ENCODE measurements at regions not wholly inside any gene's neighbourhood (a gene's known extent, or its start where the extent isn't known, plus 50 kb on each side); places are given as distances from the start of the nearest gene placed in this dataset.

- Histone ChIP-seq H3K4me1 (peaks cover 22% of the 10 kb centered on the region), H3K4me3 (no peak overlapping the region), H3K27ac (replicated peaks) (no peak overlapping the region), H3K9me3 (replicated peaks) (no peaks in the 10 kb centered on the region), H3K36me3 (no peaks in the 10 kb centered on the region), H3K27me3 (ENCODE audit: low read depth) (no peaks in the 10 kb centered on the region)
- intact Hi-C loops (cut with micrococcal nuclease): no loop called here
- DNase-seq: no peak
- no peak for TF ChIP-seq CTCF (IDR thresholded peaks at IDR 0.05; ENCODE audit: borderline replicate concordance)
These were observed 207.1 kb upstream of the CLINT1 start for GRCh38 chr5:158066076-158066475.

- intact Hi-C loops (cut with micrococcal nuclease): no loop called here
- no peak for TF ChIP-seq CTCF (IDR thresholded peaks at IDR 0.05; ENCODE audit: borderline replicate concordance)
- no peak overlapping the region for H3K27ac ChIP-seq (replicated peaks)
- H3K4me3 ChIP-seq: no peak overlapping the region
- H3K9me3 ChIP-seq (replicated peaks): no peaks in the 10 kb centered on the region
- no peaks in the 10 kb centered on the region for H3K36me3 ChIP-seq
- H3K4me1 ChIP-seq: peaks cover 11% of the 10 kb centered on the region
- no peak for DNase-seq
- H3K27me3 ChIP-seq (ENCODE audit: low read depth): no peaks in the 10 kb centered on the region
These were observed 205.6 kb upstream of the CLINT1 start for GRCh38 chr5:158064334-158065123.

- Histone ChIP-seq H3K9me3 (replicated peaks) (no peaks in the 10 kb centered on the region), H3K27ac (replicated peaks) (no peak overlapping the region), H3K27me3 (ENCODE audit: low read depth) (no peaks in the 10 kb centered on the region), H3K4me1 (no peaks in the 10 kb centered on the region), H3K36me3 (no peaks in the 10 kb centered on the region), H3K4me3 (no peak overlapping the region)
- TF ChIP-seq CTCF (IDR thresholded peaks at IDR 0.05; ENCODE audit: borderline replicate concordance): no peak
- intact Hi-C loops (cut with micrococcal nuclease): no loop called here
- no peak for DNase-seq
These were observed 204.1 kb upstream of the CLINT1 start for GRCh38 chr5:158063052-158063451.

- H3K36me3 ChIP-seq: no peaks in the 10 kb centered on the region
- H3K27me3 ChIP-seq (ENCODE audit: low read depth): peaks cover 6% of the 10 kb centered on the region
- intact Hi-C loops (cut with micrococcal nuclease): no loop called here
- no peak overlapping the region for H3K27ac ChIP-seq (replicated peaks)
- H3K4me1 ChIP-seq: no peaks in the 10 kb centered on the region
- H3K4me3 ChIP-seq: no peak overlapping the region
- TF ChIP-seq CTCF (IDR thresholded peaks at IDR 0.05; ENCODE audit: borderline replicate concordance): no peak
- DNase-seq: no peak
- no peaks in the 10 kb centered on the region for H3K9me3 ChIP-seq (replicated peaks)
These were observed 202.5 kb upstream of the CLINT1 start for GRCh38 chr5:158061451-158061850.

- H3K27me3 ChIP-seq (ENCODE audit: low read depth): peaks cover 17% of the 10 kb centered on the region
- intact Hi-C loops (cut with micrococcal nuclease): no loop called here
- no peaks in the 10 kb centered on the region for H3K9me3 ChIP-seq (replicated peaks)
- no peaks in the 10 kb centered on the region for H3K4me1 ChIP-seq
- H3K36me3 ChIP-seq: no peaks in the 10 kb centered on the region
- H3K4me3 ChIP-seq: no peak overlapping the region
- H3K27ac ChIP-seq (replicated peaks): no peak overlapping the region
- TF ChIP-seq CTCF (IDR thresholded peaks at IDR 0.05; ENCODE audit: borderline replicate concordance): no peak
- DNase-seq: no peak
These were observed 201.3 kb upstream of the CLINT1 start for GRCh38 chr5:158060212-158060611.

All from left ventricle myocardium inferior (tissue), 1 donor.